Mesothelial cell of epicardium (in vitro differentiated cells): ENCODE measurements at regions not wholly inside any gene's neighbourhood (a gene's known extent, or its start where the extent isn't known, plus 50 kb on each side); places are given as distances from the start of the nearest gene placed in this dataset.

Experiments
- DNase-seq, 2 experiments: peaks; one replicate each; pipeline ENCODE4 v3.0.0; 2021; ENCODE audit warnings: low spot score in 2 of 2; ENCODE audit not compliant: unreplicated experiment in 2 of 2
- H3K27ac Mint-ChIP-seq: 2 replicates; pipeline ENCODE4 v1.8.0; 2021; ENCODE audit warnings: mixed read lengths
- H3K27me3 Mint-ChIP-seq: 2 replicates; pipeline ENCODE4 v1.8.0; 2021; ENCODE audit warnings: low read depth, mixed read lengths
- H3K36me3 Mint-ChIP-seq: 2 replicates; pipeline ENCODE4 v1.8.0; 2021; ENCODE audit warnings: mixed read lengths
- H3K4me1 Mint-ChIP-seq: 2 replicates; pipeline ENCODE4 v1.8.0; 2021; ENCODE audit warnings: mixed read lengths
- H3K4me3 Mint-ChIP-seq: 2 replicates; pipeline ENCODE4 v1.8.0; 2021; ENCODE audit warnings: mild to moderate bottlenecking, moderate library complexity, mixed read lengths
- H3K9me3 Mint-ChIP-seq: 2 replicates; pipeline ENCODE4 v1.8.0; 2021; ENCODE audit warnings: mixed read lengths
- CTCF ChIP-seq: fragments of 200-600 bp; sonication (generic); IDR thresholded peaks from one replicate; pipeline ENCODE4 v1.5.0; 2021; ENCODE audit warnings: antibody characterized with exemption; ENCODE audit not compliant: unreplicated experiment

- H3K36me3 Mint-ChIP-seq, result no peaks in the 10 kb centered on the region
- no peak for DNase-seq
- H3K9me3 Mint-ChIP-seq, result no peaks in the 10 kb centered on the region
- TF ChIP-seq CTCF, result no peak
- peaks cover 3% of the 10 kb centered on the region for H3K4me1 Mint-ChIP-seq
- no peak overlapping the region for H3K27ac Mint-ChIP-seq
- H3K27me3 Mint-ChIP-seq, result no peaks in the 10 kb centered on the region
- H3K4me3 Mint-ChIP-seq, result no peak overlapping the region
These were observed 321.2 kb downstream of the UBE3D start for GRCh38 chr6:82744286-82745015.

GRCh38 chr6:82750556-82750955 lies 315.1 kb downstream of the UBE3D start:
- H3K9me3 Mint-ChIP-seq, result peaks cover 8% of the 10 kb centered on the region
- no peaks in the 10 kb centered on the region for H3K36me3 Mint-ChIP-seq
- no peak overlapping the region for H3K4me3 Mint-ChIP-seq
- no peaks in the 10 kb centered on the region for H3K27me3 Mint-ChIP-seq
- H3K27ac Mint-ChIP-seq, result no peak overlapping the region
- H3K4me1 Mint-ChIP-seq, result no peaks in the 10 kb centered on the region
- TF ChIP-seq CTCF, result no peak
- DNase-seq, result no peak

- DNase-seq, result no peak
- H3K27me3 Mint-ChIP-seq, result no peaks in the 10 kb centered on the region
- peaks cover 15% of the 10 kb centered on the region for H3K9me3 Mint-ChIP-seq
- TF ChIP-seq CTCF, result no peak
- H3K36me3 Mint-ChIP-seq, result no peaks in the 10 kb centered on the region
- H3K4me1 Mint-ChIP-seq, result no peaks in the 10 kb centered on the region
- no peak overlapping the region for H3K4me3 Mint-ChIP-seq
- H3K27ac Mint-ChIP-seq, result no peak overlapping the region
These were observed 313.9 kb downstream of the UBE3D start for GRCh38 chr6:82751718-82752117.

- DNase-seq, result no peak
- Mint-ChIP-seq H3K4me1 (peaks cover 2% of the 10 kb centered on the region), H3K27ac (no peak overlapping the region), H3K4me3 (no peak overlapping the region), H3K9me3 (peaks cover 6% of the 10 kb centered on the region), H3K27me3 (no peaks in the 10 kb centered on the region), H3K36me3 (no peaks in the 10 kb centered on the region)
- no peak for TF ChIP-seq CTCF
These were observed 303.8 kb downstream of the UBE3D start for GRCh38 chr6:82761674-82762345.

- Mint-ChIP-seq H3K27ac (no peak overlapping the region), H3K36me3 (no peaks in the 10 kb centered on the region), H3K9me3 (no peaks in the 10 kb centered on the region), H3K4me1 (no peaks in the 10 kb centered on the region), H3K27me3 (no peaks in the 10 kb centered on the region), H3K4me3 (no peak overlapping the region)
- no peak for DNase-seq
- no peak for TF ChIP-seq CTCF
These were observed 299.2 kb downstream of the UBE3D start for GRCh38 chr6:82766476-82766875.
